GM12873 (cell line): ENCODE measurements at regions not wholly inside any gene's neighbourhood (a gene's known extent, or its start where the extent isn't known, plus 50 kb on each side); places are given as distances from the start of the nearest gene placed in this dataset.

Experiments used
- CTCF ChIP-seq: IDR thresholded peaks from 2 replicates; pipeline ENCODE4 v1.5.1; 2012; ENCODE audit warnings: low read depth, mild to moderate bottlenecking, moderate library complexity, low read length, control low read depth; ENCODE audit not compliant: insufficient read depth; ENCODE audit errors: missing control alignments

GRCh38 chr1:201666645-201667044 is 127.7 kb downstream of the NAV1 start:
- no peak for TF ChIP-seq CTCF

GRCh38 chr1:201667479-201667878 is 128.6 kb downstream of the NAV1 start:
- no peak for TF ChIP-seq CTCF

- TF ChIP-seq CTCF: no peak
Observed at GRCh38 chr1:201670517-201670916, 131.6 kb downstream of the NAV1 start.

GRCh38 chr1:201672685-201673084 is 133.8 kb downstream of the NAV1 start:
- no peak for TF ChIP-seq CTCF

- no peak for TF ChIP-seq CTCF
Observed at GRCh38 chr1:201673093-201673492, 134.2 kb downstream of the NAV1 start.

GRCh38 chr1:201673915-201674314 is 135.0 kb downstream of the NAV1 start:
- TF ChIP-seq CTCF: no peak

- no peak for TF ChIP-seq CTCF
Observed at GRCh38 chr1:201675143-201675542, 136.2 kb downstream of the NAV1 start.
